Subcutaneous abdominal adipose tissue (tissue), 5 donors: ENCODE measurements at regions not wholly inside any gene's neighbourhood (a gene's known extent, or its start where the extent isn't known, plus 50 kb on each side); places are given as distances from the start of the nearest gene placed in this dataset.
"Not testable (repeated sequence)": the region's sequence is repeated elsewhere in the genome, so short reads cannot be mapped to it uniquely, and the experiment has no call there.

ENCODE experiments used
- H3K27ac ChIP-seq: one replicate; pipeline ENCODE4 v1.7.0; 2013; ENCODE audit warnings: low read depth, mild to moderate bottlenecking, inconsistent platforms, low read length, moderate library complexity
- H3K27me3 ChIP-seq, 5 donors: one replicate each; pipeline ENCODE4 v1.7.0; 2013; ENCODE audit warnings: low read length in 5 of 5, inconsistent platforms in 1 of 5; ENCODE audit not compliant: control insufficient read depth in 5 of 5, insufficient read depth in 4 of 5
- H3K36me3 ChIP-seq, 5 donors: one replicate each; pipeline ENCODE4 v1.7.0; 2013; ENCODE audit warnings: low read length in 5 of 5; ENCODE audit not compliant: control insufficient read depth in 5 of 5, insufficient read depth in 5 of 5
- H3K4me1 ChIP-seq, 5 donors: one replicate each; pipeline ENCODE4 v1.7.0; 2013; ENCODE audit warnings: low read length in 5 of 5, mild to moderate bottlenecking in 3 of 5, moderate library complexity in 1 of 5; ENCODE audit not compliant: control insufficient read depth in 5 of 5, insufficient read depth in 5 of 5
- H3K4me3 ChIP-seq, 5 donors: one replicate each; pipeline ENCODE4 v1.7.0; 2013; ENCODE audit warnings: low read length in 5 of 5, low read depth in 1 of 5
- H3K9ac ChIP-seq, 5 donors: one replicate each; pipeline ENCODE4 v1.7.0; 2013; ENCODE audit warnings: low read length in 5 of 5, mild to moderate bottlenecking in 4 of 5, moderate library complexity in 3 of 5
- H3K9me3 ChIP-seq, 5 donors: one replicate each; pipeline ENCODE4 v1.7.0; 2013; ENCODE audit warnings: low read length in 5 of 5; ENCODE audit not compliant: control insufficient read depth in 5 of 5
- donor health status: healthy.
- donor health status: healthy.
- donor health status: healthy.
- donor health status: healthy.
- donor health status: healthy.

DNA sequence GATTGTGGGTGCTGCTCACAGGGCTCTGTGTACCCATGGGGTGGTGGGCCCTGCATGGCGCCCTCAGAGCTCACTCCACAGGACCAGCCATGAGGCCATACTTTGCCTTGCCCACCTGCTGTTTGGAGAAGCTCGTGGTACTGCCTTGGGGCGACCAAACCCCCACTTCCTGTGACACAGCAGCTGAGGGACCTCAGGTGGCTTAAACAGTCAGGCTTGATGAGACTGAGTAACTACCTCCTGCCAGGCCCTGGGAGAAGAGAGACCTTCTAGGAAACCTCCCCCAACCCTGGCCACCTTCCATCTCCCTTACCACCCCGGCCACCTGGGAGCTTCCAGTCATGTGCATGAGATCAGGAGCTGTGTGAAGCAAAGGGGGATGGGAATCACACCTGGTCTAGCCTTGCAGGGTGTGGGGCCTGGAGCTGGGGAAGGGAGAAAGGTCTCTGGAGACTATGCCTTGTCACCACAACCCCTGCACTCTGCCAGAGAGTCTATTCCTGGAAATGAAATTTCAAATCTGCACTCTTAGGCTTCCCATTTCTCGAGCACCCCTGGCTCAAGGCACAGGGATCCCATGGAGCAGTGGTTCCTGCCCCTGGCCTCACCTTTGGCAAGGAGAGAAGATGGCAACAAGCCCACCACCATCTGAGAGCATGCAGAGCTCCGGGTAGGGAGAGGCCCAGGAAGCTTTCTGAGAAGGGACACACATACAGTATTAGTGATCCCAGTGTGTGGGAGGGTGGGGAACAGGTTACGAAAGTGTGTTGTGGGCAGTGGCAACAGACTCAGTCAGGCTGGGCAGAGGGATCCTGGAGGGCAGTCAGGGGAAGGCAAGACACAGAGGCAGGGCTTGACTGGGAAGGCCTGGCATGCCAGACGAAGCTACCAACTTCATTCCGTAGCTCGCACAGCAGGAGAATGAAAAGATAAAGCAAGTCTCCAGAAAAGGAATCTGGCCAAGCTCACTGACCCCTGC is 125.0 kb downstream of the URI1 start:
- Histone ChIP-seq H3K4me3 (no peak overlapping the region), H3K9ac (no peak overlapping the region), H3K36me3 (no peaks in the 10 kb centered on the region), H3K27ac (no peak overlapping the region), H3K4me1 (no peaks in the 10 kb centered on the region), H3K9me3 (peaks cover 0 to 2% (median 0%) of the 10 kb centered on the region in 5 donors), H3K27me3 (peaks cover 11 to 35% (median 22%) of the 10 kb centered on the region in 5 donors)

DNA sequence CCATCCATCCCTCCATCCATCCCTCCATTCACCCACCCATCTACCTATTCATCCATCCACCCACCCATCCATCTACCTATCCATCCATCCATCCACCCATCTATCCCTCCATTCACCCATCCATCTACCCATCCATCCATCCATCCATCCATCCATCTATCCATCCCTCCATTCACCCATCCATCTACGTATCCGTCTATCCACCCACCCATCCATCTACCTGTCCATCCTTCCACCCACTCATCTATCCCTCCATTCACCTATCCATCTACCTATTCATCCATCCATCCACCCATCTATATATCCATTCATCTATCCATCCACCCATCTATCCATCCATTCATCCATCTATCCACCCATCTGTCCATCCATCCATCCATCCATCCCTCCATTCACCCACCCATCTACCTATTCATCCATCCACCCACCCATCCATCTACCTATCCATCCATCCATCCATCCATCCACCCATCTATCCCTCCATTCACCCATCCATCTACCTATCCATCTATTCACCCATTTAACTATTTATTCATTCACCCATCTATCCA is 126.0 kb downstream of the URI1 start:
- H3K4me1 ChIP-seq, H3K27ac ChIP-seq: not testable (repeated sequence)

DNA sequence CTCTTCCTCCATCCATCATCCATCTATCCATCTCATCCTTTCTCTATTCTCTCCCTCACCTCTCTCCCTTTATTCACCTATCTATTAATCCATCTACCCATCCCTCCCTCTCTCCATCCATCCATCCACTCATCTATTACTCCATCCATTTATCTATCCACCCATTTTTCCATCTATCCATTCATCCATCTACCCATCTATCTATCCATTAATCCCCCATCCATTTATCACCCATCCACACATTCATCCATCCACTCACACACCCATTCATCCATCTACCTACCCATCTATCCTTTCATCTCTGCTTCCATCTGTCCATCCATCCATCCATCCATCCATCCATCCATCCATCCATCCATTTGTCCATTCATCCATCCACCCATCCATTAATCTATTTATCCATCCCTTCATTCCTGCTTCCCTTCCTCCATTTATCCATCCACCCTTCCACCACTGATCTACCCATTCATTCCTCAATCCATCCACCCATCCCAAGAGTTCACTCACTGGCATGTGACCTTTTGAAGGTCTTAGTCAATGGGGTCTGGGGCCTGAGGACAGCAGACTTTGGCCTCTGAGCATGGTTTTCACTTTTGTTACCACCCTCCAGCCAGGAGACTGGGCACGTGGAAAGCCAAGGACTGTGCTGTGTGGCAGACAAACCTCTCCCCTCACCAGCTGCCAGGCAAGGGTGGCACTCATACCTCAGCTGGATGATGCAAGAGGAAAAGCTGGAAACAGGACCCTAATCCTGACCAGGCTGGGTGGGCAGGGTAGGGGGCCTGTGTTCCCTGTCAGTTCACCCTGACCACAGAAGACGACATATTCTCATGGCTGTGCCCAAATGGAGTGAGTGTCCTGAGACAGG is 126.7 kb downstream of the URI1 start:
- Histone ChIP-seq H3K27ac (no peak overlapping the region), H3K27me3 (peaks cover 5 to 25% (median 14%) of the 10 kb centered on the region in 5 donors), H3K4me1 (no peaks in the 10 kb centered on the region), H3K4me3 (no peak overlapping the region), H3K9ac (no peak overlapping the region), H3K36me3 (no peaks in the 10 kb centered on the region), H3K9me3 (peaks cover 0 to 2% (median 0%) of the 10 kb centered on the region in 5 donors)

More for the DNA sequence above, 126.0 kb downstream of the URI1 start:
- not testable (repeated sequence) for H3K9ac ChIP-seq, H3K36me3 ChIP-seq, H3K9me3 ChIP-seq, H3K4me3 ChIP-seq
- peaks cover 5 to 32% (median 15%) of the 10 kb centered on the region in 5 donors for H3K27me3 ChIP-seq

DNA sequence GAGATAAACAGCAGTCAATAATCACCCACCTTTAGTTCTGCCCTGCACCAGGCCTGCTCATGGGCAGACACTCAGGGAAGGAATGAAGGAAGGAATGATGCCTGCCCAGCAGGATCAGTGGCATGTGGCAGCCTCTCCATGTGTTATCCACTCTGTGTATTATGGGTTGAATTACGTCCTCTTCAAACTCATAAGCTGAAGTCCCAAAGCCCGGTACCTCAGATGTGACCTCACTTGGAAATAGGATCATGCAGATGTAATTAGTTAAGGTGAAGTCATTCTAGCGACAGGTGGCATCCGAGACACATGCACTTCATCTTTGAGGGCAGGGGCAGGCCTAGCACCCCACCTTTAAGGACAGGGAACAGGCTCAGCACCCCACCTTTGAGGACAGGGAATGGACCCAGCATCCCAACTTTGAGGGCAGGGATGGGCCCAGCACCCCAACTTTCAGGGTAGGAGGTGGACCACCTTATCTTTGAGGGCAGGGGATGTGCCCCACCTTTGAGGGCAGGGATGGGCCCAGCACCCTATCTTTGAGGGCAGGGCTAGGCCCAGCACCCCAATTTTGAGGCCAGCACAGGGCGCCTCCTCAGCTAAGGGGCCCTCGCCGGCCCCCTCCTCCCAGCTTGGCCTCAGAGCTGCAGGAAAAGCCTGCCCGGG is 127.6 kb downstream of the URI1 start:
- peaks cover 3 to 19% (median 8%) of the 10 kb centered on the region in 5 donors for H3K27me3 ChIP-seq
- H3K9ac ChIP-seq = no peak overlapping the region
- H3K9me3 ChIP-seq = peaks cover 0 to 2% (median 0%) of the 10 kb centered on the region in 5 donors
- H3K4me3 ChIP-seq = no peak overlapping the region
- no peaks in the 10 kb centered on the region for H3K4me1 ChIP-seq
- H3K27ac ChIP-seq = no peak overlapping the region
- no peaks in the 10 kb centered on the region for H3K36me3 ChIP-seq

DNA sequence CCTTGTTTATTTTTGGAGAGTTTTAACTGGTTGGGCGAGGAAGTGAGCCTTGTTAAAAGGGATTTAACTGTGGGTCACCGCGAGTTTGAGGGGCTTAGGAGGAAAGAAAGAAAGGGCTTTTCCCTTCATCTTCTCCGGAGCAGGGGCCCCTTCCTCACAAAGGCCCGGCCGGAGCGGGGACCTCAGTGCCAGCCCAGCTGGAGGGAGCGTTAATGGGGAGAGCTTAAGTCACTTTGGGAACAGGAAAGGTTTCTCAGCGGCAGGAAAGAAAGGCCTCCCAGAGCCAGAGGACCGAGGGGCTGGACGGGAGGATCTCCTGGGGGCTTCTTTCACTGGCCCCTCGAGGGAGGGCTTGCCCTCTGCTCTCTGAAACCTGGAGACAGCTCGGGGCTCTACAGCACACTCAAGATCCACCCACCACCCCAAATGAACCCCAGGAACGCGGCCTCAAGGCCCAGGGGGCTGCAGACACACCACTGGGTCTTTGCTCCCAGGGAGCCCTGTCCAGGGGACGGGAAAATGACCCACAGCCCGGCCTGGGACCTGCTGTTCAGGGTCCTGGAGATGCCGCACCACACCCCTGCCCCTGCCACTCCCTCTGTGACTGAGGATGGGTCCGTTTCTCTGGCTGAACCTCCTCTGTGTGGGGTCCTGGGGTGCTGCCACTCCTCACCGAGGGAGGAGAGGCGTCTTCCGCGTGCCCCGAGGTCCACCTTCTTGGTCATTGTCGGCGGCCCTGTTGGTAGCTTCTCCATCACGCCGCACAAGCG is 128.3 kb downstream of the URI1 start:
- H3K4me1 ChIP-seq = no peaks in the 10 kb centered on the region
- H3K27me3 ChIP-seq = peaks cover 0 to 19% (median 8%) of the 10 kb centered on the region in 5 donors
- H3K4me3 ChIP-seq = no peak overlapping the region
- H3K9ac ChIP-seq = no peak overlapping the region
- H3K27ac ChIP-seq = no peak overlapping the region
- H3K36me3 ChIP-seq = no peaks in the 10 kb centered on the region
- H3K9me3 ChIP-seq = peaks cover 0 to 2% (median 0%) of the 10 kb centered on the region in 5 donors

DNA sequence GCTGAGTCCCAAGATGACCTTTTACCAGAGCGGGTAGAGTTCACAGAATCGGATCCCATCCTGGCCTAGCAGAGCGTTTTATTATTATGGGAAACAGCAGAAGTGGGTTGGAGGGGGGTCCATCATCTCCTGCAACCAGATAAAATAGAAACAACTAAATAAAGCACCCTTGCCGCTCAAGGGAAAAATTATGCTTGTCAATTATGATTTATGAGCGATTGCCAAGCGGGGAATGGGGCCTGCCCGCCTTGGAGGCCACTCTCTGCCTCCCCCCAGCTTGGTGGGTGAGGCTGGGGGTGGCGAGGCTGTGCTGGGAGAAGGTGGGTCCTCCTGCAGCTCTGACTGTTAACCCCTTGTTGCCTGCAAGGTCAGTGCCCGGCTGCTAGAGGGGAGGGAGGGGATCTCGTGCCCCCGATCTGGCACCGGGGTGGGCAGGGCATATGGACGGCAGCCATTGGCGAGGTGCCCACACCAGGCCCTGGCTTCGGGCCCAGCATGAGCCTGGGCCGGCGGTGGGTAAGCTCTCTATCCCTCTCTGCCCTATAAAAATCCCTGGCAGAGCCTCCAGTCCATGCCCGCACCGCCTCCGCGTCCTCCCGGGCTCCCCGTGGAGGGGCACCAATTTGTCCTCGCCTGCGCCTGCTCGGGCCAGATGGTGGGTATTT is 129.1 kb downstream of the URI1 start:
- Histone ChIP-seq H3K9ac (no peak overlapping the region), H3K27ac (no peak overlapping the region), H3K27me3 (peaks cover 0 to 16% (median 6%) of the 10 kb centered on the region in 5 donors), H3K4me3 (no peak overlapping the region), H3K4me1 (no peaks in the 10 kb centered on the region), H3K9me3 (no peaks in the 10 kb centered on the region), H3K36me3 (no peaks in the 10 kb centered on the region)

DNA sequence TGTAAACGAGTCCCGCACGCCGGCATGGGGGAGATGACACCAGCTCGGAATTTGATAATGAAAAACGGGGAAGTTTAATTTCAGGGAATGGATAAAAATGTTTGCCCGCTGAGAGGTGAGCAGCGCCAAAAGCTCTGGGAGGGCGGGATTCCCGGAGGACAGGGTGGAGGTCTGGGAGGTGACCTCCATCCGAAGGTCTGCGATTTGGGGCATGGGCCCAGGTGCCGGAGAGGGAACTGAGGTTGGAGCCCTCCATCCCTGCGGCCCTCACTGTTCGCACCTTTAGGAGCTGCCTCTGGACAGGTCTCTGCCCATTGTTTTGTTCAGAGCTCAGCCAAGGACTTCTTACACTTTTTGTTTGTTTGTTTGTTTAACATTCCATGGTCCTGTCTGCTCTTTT is 129.8 kb downstream of the URI1 start:
- peaks cover 0 to under 1% (median 0%) of the 10 kb centered on the region in 5 donors for H3K9me3 ChIP-seq
- no peak overlapping the region for H3K9ac ChIP-seq
- no peaks in the 10 kb centered on the region for H3K4me1 ChIP-seq
- H3K27ac ChIP-seq = no peak overlapping the region
- H3K27me3 ChIP-seq = peaks cover under 1 to 12% (median 8%) of the 10 kb centered on the region in 5 donors
- H3K4me3 ChIP-seq = no peak overlapping the region
- H3K36me3 ChIP-seq = no peaks in the 10 kb centered on the region

DNA sequence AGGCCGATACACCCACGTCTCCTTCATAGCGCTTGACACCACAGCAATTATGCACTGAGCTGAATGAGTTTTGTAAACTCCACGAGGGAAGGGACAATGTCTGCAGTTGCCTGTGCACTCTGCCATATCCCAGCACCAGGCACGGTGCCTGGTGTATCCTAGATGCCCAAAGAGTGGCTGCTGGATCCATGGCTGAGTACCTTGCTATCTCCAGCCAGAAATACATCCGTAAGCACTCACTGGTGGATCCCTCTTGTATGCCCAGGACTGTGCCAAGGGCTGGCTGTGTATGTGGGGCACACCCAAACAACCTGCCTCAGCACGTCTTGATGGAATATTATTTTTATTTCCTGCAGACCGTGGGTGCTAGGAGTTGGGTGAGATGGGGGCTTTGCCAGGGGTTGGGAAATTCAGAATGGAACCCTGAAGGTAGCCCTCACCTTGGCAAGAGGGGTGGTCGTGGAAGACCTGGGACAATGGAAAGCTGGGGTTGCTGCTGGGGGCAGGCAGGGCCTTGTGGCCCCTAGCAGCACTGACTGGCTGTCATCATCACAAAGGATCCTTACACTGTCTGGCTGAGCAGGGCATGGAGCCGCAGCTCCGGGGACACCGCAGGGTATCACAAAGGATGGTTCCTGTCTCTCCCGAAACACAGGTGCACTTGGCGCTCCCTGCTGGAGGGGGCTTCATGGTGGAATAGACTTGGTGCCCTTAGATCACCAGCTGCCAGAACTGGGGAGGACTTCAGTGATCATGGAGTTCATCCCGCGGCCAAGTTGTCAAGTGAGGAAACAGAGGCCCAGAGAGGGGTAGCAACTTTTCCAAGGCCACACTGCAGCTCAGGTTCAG is 131.3 kb downstream of the URI1 start:
- H3K27me3 ChIP-seq = peaks cover 11 to 17% (median 13%) of the 10 kb centered on the region in 5 donors
- H3K9me3 ChIP-seq = peaks cover 0 to 3% (median 0%) of the 10 kb centered on the region in 5 donors
- H3K27ac ChIP-seq = no peak overlapping the region
- H3K4me1 ChIP-seq = no peaks in the 10 kb centered on the region
- no peak overlapping the region for H3K4me3 ChIP-seq
- H3K36me3 ChIP-seq = no peaks in the 10 kb centered on the region
- no peak overlapping the region for H3K9ac ChIP-seq
